ENCODE measurements at regions not wholly inside any gene's neighbourhood (a gene's known extent, or its start where the extent isn't known, plus 50 kb on each side); places are given as distances from the start of the nearest gene placed in this dataset.
A peak's percentile ranks its signal among the peaks of the same experiment; 100 is the strongest.

GRCh38 chr5:74290634-74291241, 349.8 kb downstream of the ENC1 start:
- no peak for DNase-seq (ENCODE audit: low read depth, low spot score)

- no peak for DNase-seq (ENCODE audit: low read depth, low spot score)
These were observed 350.8 kb downstream of the ENC1 start for GRCh38 chr5:74289691-74290090.

GRCh38 chr5:74289238-74289637, 351.3 kb downstream of the ENC1 start:
- DNase-seq (ENCODE audit: low read depth, low spot score): no peak

GRCh38 chr5:74288448-74289108, 351.9 kb downstream of the ENC1 start:
- DNase-seq (ENCODE audit: low read depth, low spot score): no peak

GRCh38 chr5:74288038-74288437, 352.5 kb downstream of the ENC1 start:
- DNase-seq (ENCODE audit: low read depth, low spot score): no peak

- DNase-seq (ENCODE audit: low read depth, low spot score): no peak
These were observed 353.5 kb downstream of the ENC1 start for GRCh38 chr5:74286734-74287695.

- no peak for DNase-seq (ENCODE audit: low read depth, low spot score)
These were observed 354.8 kb downstream of the ENC1 start for GRCh38 chr5:74285675-74286280.

GRCh38 chr5:74282490-74282889, 358.0 kb downstream of the ENC1 start:
- no peak for DNase-seq (ENCODE audit: low read depth, low spot score)

GRCh38 chr5:74281166-74281565, 359.4 kb downstream of the ENC1 start:
- no peak for DNase-seq (ENCODE audit: low read depth, low spot score)

- DNase-seq (ENCODE audit: low read depth, low spot score): no peak
These were observed 360.2 kb downstream of the ENC1 start for GRCh38 chr5:74280306-74280705.

GRCh38 chr5:74279244-74279643, 361.3 kb downstream of the ENC1 start:
- DNase-seq (ENCODE audit: low read depth, low spot score): no peak

GRCh38 chr5:74277418-74277817, 363.1 kb downstream of the ENC1 start:
- no peak for DNase-seq (ENCODE audit: low read depth, low spot score)

GRCh38 chr5:74275171-74275992, 365.1 kb downstream of the ENC1 start:
- no peak for DNase-seq (ENCODE audit: low read depth, low spot score)

GRCh38 chr5:74274326-74274725, 366.2 kb downstream of the ENC1 start:
- DNase-seq (ENCODE audit: low read depth, low spot score): no peak

- no peak for DNase-seq (ENCODE audit: low read depth, low spot score)
These were observed 367.6 kb downstream of the ENC1 start for GRCh38 chr5:74272831-74273451.

- DNase-seq (ENCODE audit: low read depth, low spot score): peak; percentile 86
These were observed 368.3 kb downstream of the ENC1 start for GRCh38 chr5:74272024-74272775.

GRCh38 chr5:74268297-74268696, 372.2 kb downstream of the ENC1 start:
- DNase-seq (ENCODE audit: low read depth, low spot score): no peak

- no peak for DNase-seq (ENCODE audit: low read depth, low spot score)
These were observed 373.7 kb downstream of the ENC1 start for GRCh38 chr5:74266836-74267235.

- no peak for DNase-seq (ENCODE audit: low read depth, low spot score)
These were observed 374.4 kb downstream of the ENC1 start for GRCh38 chr5:74266132-74266531.

Measured in ELF-1 (cell line).